GM18511 (cell line): ENCODE measurements at regions not wholly inside any gene's neighbourhood (a gene's known extent, or its start where the extent isn't known, plus 50 kb on each side); places are given as distances from the start of the nearest gene placed in this dataset.
A peak's percentile ranks its signal among the peaks of the same experiment; 100 is the strongest.

ENCODE experiments used
- ATAC-seq: cut with Tn5 transposase; IDR thresholded peaks from one replicate; pipeline ENCODE4 v1.9.1; 2021; ENCODE audit warnings: mild to moderate bottlenecking, moderate library complexity; ENCODE audit not compliant: unreplicated experiment

DNA sequence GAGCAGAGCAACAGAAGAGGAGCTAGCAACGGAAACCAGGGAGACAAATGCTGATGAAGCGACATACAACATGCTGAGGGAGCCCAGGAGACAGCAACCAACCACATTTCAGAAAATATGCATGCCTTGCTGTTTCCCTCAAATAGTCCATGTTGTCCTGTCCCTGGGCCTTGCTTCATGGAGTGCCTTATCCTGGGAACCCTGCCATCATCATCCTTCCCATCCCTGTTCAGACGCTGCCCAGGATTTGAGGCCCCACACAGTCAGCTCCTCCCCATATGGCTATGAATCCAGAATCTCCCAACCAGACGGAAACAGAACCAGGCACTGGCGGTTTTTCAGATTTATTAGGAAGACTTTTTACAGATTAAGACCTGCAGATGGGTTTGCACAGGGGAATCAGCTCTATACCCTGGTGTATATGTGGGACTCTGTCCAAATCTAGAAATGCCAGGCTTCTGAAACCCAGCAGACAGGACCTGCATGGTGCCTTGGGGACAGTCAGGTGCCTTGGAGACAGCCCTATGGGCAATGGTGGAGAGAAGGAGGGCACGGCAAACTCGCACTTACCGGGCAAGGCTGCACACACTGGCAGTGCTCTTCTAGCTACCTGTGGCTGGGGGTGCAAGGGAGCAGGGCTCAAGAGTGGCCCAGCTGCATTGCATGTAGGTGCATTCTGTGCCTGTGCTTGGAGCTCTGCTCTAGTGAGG, 199.7 kb upstream of the MAMLD1 start:
- no peak for ATAC-seq

- no peak for ATAC-seq
These were observed 199.0 kb upstream of the MAMLD1 start for GRCh38 chrX:150163956-150164726.

GRCh38 chrX:150164971-150165600, 198.0 kb upstream of the MAMLD1 start:
- ATAC-seq = no peak

- ATAC-seq = no peak
These were observed 197.1 kb upstream of the MAMLD1 start for GRCh38 chrX:150165776-150166610.

GRCh38 chrX:150167482-150168324, 195.4 kb upstream of the MAMLD1 start:
- ATAC-seq = no peak

DNA sequence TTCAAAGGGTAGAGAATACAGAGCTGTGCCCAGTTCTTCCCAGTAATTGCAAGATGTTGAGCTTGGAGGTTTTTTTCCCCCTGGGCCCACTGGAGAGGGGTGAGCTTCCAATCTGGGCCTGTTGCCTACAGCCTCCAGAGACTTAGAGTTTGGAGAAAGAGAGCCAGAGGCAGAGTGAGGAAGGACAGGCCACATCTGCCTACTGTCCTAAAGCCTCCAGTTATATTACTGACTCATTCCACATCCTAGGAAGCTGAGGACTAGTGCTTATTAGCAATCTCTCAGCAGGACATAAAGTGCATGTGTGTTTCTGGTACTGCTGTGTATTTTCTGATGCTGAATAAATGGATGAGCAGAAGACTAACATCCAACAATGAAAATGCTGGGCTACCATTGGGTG, 181.0 kb upstream of the MAMLD1 start:
- ATAC-seq = no peak

DNA sequence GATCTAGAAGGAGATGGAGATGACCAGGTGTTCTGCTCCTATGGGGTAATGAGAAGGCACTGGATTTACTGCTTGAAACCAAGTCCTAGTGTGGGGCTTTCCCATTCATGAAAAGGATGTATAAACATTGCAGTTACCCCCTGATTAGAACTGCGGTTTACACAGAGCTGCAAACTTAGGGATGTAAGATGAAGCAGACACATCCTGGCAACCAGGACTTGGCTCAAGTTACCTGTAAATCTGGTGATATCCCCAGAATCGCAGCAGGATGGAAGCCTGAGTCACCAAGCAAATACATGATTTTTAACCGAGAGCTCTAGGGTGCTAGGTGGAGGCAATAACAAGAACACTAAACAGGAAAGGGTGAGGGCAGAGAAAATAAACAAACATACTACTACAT, 178.6 kb upstream of the MAMLD1 start:
- no peak for ATAC-seq

DNA sequence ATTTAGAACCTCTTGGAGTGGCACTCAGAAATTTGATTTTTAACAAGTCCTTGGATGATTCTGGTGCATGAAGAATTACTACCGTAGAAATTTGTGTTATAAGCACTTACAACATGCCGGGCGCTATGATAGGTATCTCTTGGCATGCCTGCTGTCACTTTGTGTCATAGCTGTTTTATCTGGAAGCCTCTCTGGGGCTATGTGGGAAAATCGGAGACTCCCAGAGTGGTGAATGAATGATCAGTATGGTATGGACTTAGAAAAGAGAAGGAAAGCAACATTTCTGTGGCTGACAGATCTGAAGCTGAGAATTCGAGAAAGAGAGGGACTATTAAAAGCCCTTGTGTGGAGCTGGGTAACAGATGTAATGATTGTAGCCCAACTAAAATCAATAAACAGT, 177.4 kb upstream of the MAMLD1 start:
- no peak for ATAC-seq

GRCh38 chrX:150192816-150193215, 170.3 kb upstream of the MAMLD1 start:
- no peak for ATAC-seq

DNA sequence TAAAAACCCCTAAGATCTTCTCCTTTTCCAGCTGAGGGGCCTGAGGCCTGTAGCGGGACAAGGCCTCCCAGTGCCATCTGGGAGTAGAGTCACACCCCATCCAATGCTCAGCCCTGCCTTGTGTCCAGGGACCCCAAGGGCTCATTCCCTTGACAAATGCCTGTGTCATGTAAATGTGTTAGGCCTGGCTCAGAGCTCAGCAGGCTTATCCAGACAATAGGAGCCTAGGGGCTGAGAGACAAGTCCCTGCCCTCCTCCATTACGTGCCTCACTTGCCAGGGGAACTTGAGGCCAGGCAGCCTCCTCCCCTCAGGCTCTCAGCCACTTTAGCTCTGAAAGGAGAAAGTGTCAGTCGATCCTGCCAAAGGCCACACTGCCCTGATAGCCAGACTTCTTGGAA, 166.8 kb upstream of the MAMLD1 start:
- no peak for ATAC-seq

- no peak for ATAC-seq
These were observed 165.7 kb upstream of the MAMLD1 start for GRCh38 chrX:150197388-150197787.

- no peak for ATAC-seq
These were observed 164.3 kb upstream of the MAMLD1 start for GRCh38 chrX:150198776-150199175.

- ATAC-seq = no peak
These were observed 163.9 kb upstream of the MAMLD1 start for GRCh38 chrX:150199181-150199580.

DNA sequence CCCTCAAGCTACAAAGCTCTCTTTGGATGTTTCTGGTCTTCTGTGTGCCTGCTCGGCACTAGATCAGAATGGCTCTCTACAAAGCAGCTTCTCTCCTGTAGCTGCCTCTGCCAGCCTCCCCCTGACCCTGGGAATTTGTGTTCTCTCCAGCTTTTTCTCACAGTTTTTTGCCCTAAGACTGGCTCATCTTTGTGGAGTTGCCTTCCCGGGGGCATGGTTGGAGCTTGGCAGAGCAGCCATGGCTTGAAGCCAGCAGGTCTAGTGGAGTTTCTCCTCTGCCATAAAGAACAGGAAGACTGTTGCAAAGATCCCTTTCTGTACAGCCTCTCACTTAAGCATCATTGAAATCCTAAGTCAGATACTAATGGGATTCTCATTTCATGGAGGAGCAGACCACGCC, 163.3 kb upstream of the MAMLD1 start:
- ATAC-seq = no peak

DNA sequence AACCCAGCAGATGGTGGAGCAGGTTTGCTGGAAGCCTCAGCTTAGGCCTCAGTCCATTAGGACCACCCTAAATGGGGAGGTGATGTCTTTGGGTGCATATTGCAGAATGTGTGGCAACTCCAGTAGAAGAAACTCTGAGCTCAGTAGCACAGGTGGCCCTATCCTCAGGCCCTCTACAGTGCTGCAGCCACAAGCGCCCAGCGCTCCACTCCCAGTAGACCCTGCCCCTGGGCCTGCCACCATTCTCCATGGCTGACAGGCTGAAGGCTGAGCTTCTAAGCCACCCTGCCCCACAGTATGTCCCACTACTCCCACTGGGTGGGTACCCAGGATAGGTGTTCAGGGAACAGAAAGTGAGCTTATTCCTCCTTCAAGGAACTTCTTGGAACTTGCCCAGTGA, 162.8 kb upstream of the MAMLD1 start:
- no peak for ATAC-seq

GRCh38 chrX:150200820-150201287, 162.3 kb upstream of the MAMLD1 start:
- ATAC-seq = peak; percentile 99

DNA sequence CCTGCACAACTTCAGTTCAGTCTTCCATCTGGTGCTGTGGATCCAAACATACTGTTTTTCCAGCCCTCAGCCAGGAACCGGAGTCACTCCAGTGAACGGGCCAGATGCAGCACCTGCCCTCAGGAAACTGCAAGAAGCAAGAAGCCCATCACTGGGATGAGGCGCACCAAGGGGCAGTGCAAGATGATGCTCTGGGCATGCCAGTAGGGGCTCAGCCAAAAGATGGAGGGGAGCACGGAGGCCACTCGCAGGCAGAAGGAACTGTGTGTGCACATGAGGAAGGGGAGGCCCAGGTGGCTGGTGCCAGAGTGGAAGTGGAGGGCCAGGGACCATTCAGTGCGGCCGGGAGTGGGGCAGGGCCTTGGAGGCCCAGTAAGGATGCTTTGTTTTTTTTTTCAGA, 161.7 kb upstream of the MAMLD1 start:
- no peak for ATAC-seq

- ATAC-seq = no peak
These were observed 161.3 kb upstream of the MAMLD1 start for GRCh38 chrX:150201841-150202240.

- no peak for ATAC-seq
These were observed 160.4 kb upstream of the MAMLD1 start for GRCh38 chrX:150202641-150203247.

GRCh38 chrX:150203248-150203645, 159.9 kb upstream of the MAMLD1 start:
- ATAC-seq = no peak
